ENCODE measurements at regions not wholly inside any gene's neighbourhood (a gene's known extent, or its start where the extent isn't known, plus 50 kb on each side); places are given as distances from the start of the nearest gene placed in this dataset.

DNA sequence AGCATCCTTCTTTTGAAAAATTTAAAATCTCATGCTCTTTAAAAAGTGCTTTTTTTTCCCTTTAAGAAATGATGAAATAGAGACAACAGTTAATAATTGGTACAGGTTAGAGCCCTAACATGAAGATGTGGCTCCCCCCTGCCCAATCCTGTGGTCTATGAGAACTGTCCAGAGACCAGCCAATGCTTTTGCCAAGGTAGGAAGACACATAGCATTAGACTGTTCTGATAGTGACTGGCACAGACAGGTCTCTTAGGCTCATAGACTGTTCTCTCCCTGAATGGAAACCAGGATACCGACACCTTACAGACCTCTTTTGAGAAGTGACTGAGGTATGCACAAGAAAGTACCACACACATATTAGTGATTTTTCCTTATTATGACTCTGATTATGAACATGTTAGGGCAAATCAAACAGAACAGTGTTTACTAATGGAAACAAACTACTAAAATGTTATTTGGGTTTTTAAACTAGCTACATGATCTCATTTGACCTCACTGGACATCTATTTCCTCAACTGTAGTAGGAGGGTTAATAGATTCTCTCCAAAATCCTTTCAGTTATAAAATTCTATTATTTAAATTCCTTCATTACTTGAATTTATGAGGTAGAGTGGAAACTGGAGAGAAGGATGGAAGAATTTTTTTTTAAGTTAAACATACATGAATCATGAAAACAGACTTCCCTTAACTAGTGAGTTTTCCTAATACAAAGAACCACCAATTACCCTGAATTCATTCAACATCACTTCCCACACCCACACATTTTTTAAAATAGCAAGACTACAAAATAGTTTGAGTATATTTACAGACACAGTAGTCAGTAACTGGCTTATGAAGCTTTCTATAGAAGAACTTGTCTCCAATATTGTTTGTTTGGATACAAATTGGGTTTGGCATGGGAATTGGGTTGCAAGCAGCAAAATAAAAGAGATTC is 120.4 kb downstream of the OGFRL1 start:
- no peak for TF ChIP-seq POLR2A (IDR thresholded peaks at IDR 0.05)
- TF ChIP-seq, protein P1, sequence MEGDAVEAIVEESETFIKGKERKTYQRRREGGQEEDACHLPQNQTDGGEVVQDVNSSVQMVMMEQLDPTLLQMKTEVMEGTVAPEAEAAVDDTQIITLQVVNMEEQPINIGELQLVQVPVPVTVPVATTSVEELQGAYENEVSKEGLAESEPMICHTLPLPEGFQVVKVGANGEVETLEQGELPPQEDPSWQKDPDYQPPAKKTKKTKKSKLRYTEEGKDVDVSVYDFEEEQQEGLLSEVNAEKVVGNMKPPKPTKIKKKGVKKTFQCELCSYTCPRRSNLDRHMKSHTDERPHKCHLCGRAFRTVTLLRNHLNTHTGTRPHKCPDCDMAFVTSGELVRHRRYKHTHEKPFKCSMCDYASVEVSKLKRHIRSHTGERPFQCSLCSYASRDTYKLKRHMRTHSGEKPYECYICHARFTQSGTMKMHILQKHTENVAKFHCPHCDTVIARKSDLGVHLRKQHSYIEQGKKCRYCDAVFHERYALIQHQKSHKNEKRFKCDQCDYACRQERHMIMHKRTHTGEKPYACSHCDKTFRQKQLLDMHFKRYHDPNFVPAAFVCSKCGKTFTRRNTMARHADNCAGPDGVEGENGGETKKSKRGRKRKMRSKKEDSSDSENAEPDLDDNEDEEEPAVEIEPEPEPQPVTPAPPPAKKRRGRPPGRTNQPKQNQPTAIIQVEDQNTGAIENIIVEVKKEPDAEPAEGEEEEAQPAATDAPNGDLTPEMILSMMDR (IDR thresholded peaks at IDR 0.05): no peak
- no peaks in the 10 kb centered on the region for H3K4me1 ChIP-seq
- no peaks in the 10 kb centered on the region for H3K36me3 ChIP-seq (ENCODE audit: low read depth, missing control alignments)
- no peak overlapping the region for H3K27ac ChIP-seq
- no peak overlapping the region for H3K4me3 ChIP-seq
- intact Hi-C loops (cut with DNase I; ENCODE audit: low total_unique reads): no loop called here
- WGBS, 2 donors: 95 to 100% methylated on average over 1 of the region's 1 CpG
- no peaks in the 10 kb centered on the region for H3K9me3 ChIP-seq
- DNase-seq: no peak
- H3K27me3 ChIP-seq: no peaks in the 10 kb centered on the region

DNA sequence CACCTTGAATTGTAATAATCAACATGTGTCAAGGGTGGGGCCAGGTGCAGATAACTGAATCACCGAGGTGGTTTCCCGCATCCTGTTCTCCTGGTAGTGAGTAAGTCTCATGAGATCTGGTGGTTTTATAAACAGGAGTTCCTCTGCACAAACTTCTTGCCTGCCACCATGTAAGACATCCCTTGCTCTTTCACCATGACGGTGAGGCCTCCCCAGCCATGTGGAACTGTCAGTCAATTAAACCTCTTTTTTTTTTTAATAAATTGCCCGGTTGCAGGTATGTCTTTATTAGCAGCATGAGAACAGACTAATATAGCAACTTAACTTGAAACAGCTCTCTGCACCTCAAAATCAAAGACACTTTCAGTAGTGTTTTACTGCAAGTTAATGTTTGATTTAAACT is 121.6 kb downstream of the OGFRL1 start:
- H3K9me3 ChIP-seq: no peaks in the 10 kb centered on the region
- no peak for TF ChIP-seq POLR2A (IDR thresholded peaks at IDR 0.05)
- TF ChIP-seq, protein P1 (IDR thresholded peaks at IDR 0.05): no peak
- intact Hi-C loops (cut with DNase I; ENCODE audit: low total_unique reads): no loop called here
- WGBS, 2 donors: 87 to 88% methylated on average over 4 of the region's 4 CpGs
- H3K36me3 ChIP-seq (ENCODE audit: low read depth, missing control alignments): no peaks in the 10 kb centered on the region
- no peak for DNase-seq
- H3K27ac ChIP-seq: no peak overlapping the region
- no peaks in the 10 kb centered on the region for H3K4me1 ChIP-seq
- H3K4me3 ChIP-seq: no peak overlapping the region
- H3K27me3 ChIP-seq: no peaks in the 10 kb centered on the region

DNA sequence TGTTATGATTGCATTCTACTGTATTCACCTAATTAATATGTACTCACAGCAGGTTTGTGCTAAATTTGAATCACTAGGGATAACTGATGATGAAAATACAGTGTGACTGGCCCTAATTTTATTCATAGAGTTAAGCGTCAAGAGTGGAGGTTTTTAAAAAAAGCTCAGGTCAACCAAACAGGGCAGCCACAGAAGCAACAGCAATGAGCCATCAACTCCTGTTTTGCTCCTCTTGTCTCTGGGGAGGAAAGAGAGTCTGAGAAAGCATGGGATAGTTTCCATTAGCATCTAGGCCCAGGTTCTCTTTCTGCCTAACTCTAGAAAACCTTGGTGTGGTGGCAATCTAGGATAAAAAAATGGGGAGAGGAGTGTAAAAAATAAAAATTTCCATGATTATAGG is 122.1 kb downstream of the OGFRL1 start:
- Histone ChIP-seq H3K36me3 (ENCODE audit: low read depth, missing control alignments) (no peaks in the 10 kb centered on the region), H3K4me1 (no peaks in the 10 kb centered on the region), H3K27ac (no peak overlapping the region), H3K4me3 (no peak overlapping the region), H3K27me3 (no peaks in the 10 kb centered on the region), H3K9me3 (no peaks in the 10 kb centered on the region)
- 70 to 74% methylated on average over 1 of the region's 1 CpG for WGBS, 2 donors
- TF ChIP-seq, protein P1 (IDR thresholded peaks at IDR 0.05): no peak
- TF ChIP-seq POLR2A (IDR thresholded peaks at IDR 0.05): no peak
- DNase-seq: no peak
- intact Hi-C loops (cut with DNase I; ENCODE audit: low total_unique reads): no loop called here

- 55 to 64% methylated on average over 1 of the region's 1 CpG for WGBS, 2 donors
- H3K27ac ChIP-seq: no peak overlapping the region
- H3K4me1 ChIP-seq: no peaks in the 10 kb centered on the region
- no peak for DNase-seq
- no peak overlapping the region for H3K4me3 ChIP-seq
- H3K27me3 ChIP-seq: no peaks in the 10 kb centered on the region
- H3K9me3 ChIP-seq: no peaks in the 10 kb centered on the region
- H3K36me3 ChIP-seq (ENCODE audit: low read depth, missing control alignments): no peaks in the 10 kb centered on the region
- intact Hi-C loops (cut with DNase I; ENCODE audit: low total_unique reads): no loop called here
- TF ChIP-seq, protein P1 (IDR thresholded peaks at IDR 0.05): no peak
- no peak for TF ChIP-seq POLR2A (IDR thresholded peaks at IDR 0.05)
Observed at GRCh38 chr6:71411882-71412281, 123.3 kb downstream of the OGFRL1 start.

All from testis (tissue), 2 donors.